Mammary epithelial cell (primary cell): ENCODE measurements at regions not wholly inside any gene's neighbourhood (a gene's known extent, or its start where the extent isn't known, plus 50 kb on each side); places are given as distances from the start of the nearest gene placed in this dataset.

Experiments used
- CTCF ChIP-seq, 2 donors: IDR thresholded peaks in 1 of 2; conservative IDR thresholded peaks in 1 of 2; 2 replicates each; pipeline ENCODE4 v1.5.1; 2011 to 2012; ENCODE audit warnings: inconsistent platforms in 2 of 2, low read length in 2 of 2, mild to moderate bottlenecking in 2 of 2, control low read depth in 1 of 2, low read depth in 1 of 2; ENCODE audit not compliant: insufficient read depth in 1 of 2; ENCODE audit errors: extremely low read depth in 1 of 2
- EZH2 ChIP-seq: IDR thresholded peaks from 2 replicates; pipeline ENCODE4 v1.6.1; 2012; ENCODE audit warnings: low read length, inconsistent platforms, borderline replicate concordance

- TF ChIP-seq CTCF (conservative IDR thresholded peaks at IDR 0.05 in 1 of 2, IDR thresholded peaks at IDR 0.05 in 1 of 2; ENCODE audit: extremely low read depth in 1 of 2, insufficient read depth in 1 of 2, low read depth in 1 of 2, low read length in 2 of 2) (no peak), EZH2 (no peak)
These were observed 237.0 kb downstream of the IRX2 start for GRCh38 chr5:2514484-2514883.
